Ramos (cell line): ENCODE measurements at regions not wholly inside any gene's neighbourhood (a gene's known extent, or its start where the extent isn't known, plus 50 kb on each side); places are given as distances from the start of the nearest gene placed in this dataset.
"Not testable (repeated sequence)": the region's sequence is repeated elsewhere in the genome, so short reads cannot be mapped to it uniquely, and the experiment has no call there.

ENCODE experiments used
- in situ Hi-C: fragments of 300-500 bp; cut with MboI; formaldehyde crosslinking; loops from one replicate; pipeline ENCODE4 v1.14.3; 2022; ENCODE audit warnings: low sequenced_read_pairs; ENCODE audit not compliant: unreplicated experiment

DNA sequence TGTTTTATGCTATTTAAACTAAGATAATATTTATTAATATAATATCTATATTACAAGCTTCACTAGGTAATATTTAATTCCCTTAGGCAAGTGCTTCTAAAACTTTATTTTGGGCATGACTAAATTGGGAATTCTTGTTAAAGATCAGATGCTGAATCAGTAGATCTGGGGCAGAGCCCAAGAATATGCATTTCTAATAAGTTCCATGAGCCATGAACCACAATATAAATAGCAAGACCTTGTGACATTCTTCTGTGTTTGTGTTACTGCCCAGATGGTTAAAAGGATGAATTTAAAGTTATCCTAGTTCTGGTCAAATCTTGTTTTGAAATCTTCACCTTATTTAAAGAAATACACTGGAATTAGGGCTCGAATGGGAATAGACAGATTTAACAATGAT lies 258.4 kb upstream of the CACNA2D1 start:
- in situ Hi-C loops, result no loop called here

GRCh38 chr7:82700741-82701140 lies 257.2 kb upstream of the CACNA2D1 start:
- in situ Hi-C loops, result no loop called here

DNA sequence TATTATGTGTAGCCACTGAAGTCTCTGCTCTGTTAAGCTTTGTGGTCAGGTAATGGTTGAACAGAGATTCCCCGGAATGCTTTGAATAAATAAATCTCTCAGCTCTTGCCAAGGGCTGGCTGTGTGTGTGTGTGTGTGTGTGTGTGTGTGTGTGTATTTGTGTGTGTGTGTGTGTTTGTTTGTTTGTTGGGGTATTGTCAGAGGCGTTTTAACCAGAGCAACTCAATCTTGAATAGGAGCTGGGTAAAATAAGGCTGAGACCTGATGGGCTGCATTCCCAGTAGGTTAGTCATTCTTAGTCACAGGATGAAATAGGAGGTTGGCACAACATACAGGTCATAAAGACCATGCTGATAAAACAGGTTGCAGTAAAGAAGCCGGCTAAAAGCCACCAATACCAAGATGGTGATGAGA lies 256.2 kb upstream of the CACNA2D1 start:
- in situ Hi-C loops, result no loop called here

GRCh38 chr7:82697897-82698296 lies 254.3 kb upstream of the CACNA2D1 start:
- in situ Hi-C loops, result no loop called here

DNA sequence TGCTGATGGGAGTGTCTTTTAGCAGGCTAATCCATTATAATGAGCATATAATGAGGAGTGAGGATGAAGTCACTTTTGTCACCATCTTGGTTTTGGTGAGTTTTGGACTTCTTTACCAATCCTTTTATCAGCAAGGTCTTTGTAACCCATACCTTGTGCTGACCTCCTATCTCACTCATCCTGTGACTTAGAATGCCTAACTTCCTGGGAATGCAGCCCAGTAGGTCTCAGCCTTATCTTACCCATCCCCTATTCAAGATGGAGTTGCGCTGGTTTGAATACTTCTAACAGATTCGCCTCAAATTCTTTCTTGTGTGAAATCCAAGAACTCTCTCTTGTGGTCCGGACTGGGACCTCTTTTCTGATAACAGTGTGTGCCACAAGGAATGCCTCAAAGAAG lies 253.1 kb upstream of the CACNA2D1 start:
- in situ Hi-C loops, result no loop called here

DNA sequence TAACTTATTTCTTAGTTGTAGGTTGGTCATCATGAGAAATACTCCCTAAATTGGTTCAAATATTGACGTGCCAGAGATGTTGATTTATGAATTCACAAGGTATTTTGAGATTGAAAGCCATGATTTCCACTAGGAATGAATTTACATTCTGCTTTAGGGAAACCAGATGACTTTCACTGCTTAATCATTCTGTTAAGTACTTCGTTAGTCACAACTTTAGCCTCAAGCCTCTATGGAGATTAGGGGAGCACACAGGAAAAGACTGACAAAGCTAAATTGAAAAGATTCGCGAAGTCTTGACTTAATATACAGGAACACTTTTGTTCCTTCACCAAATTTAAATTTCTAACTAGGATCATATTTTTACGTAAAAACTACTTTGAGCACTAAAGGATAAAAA lies 250.4 kb upstream of the CACNA2D1 start:
- in situ Hi-C loops, result no loop called here

- in situ Hi-C loops, result no loop called here
Observed at GRCh38 chr7:82690929-82691328, 247.4 kb upstream of the CACNA2D1 start.

GRCh38 chr7:82685214-82685613 lies 241.6 kb upstream of the CACNA2D1 start:
- in situ Hi-C loops, result no loop called here

DNA sequence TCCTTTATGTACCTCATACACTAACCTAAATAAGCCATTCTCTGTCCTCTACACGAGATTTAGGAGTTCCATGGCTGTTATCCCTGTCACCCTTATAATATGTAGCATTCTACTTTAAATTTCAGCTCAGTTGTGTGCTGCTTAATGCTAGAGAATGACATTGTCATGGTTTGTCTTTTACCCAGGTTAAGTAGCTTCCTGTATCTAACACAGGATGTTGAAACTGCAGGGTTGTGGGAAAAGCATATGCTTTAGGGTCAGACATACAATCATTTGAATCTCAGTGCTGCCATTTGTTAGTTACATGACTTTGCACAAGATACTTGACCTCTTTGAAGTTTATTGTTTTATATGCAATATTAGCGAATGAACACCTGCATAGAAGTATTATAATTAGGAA lies 235.1 kb upstream of the CACNA2D1 start:
- in situ Hi-C loops, result no loop called here

- in situ Hi-C loops, result no loop called here
Observed at GRCh38 chr7:82678259-82678658, 234.7 kb upstream of the CACNA2D1 start.

- in situ Hi-C loops, result no loop called here
Observed at GRCh38 chr7:82677493-82677892, 233.9 kb upstream of the CACNA2D1 start.

DNA sequence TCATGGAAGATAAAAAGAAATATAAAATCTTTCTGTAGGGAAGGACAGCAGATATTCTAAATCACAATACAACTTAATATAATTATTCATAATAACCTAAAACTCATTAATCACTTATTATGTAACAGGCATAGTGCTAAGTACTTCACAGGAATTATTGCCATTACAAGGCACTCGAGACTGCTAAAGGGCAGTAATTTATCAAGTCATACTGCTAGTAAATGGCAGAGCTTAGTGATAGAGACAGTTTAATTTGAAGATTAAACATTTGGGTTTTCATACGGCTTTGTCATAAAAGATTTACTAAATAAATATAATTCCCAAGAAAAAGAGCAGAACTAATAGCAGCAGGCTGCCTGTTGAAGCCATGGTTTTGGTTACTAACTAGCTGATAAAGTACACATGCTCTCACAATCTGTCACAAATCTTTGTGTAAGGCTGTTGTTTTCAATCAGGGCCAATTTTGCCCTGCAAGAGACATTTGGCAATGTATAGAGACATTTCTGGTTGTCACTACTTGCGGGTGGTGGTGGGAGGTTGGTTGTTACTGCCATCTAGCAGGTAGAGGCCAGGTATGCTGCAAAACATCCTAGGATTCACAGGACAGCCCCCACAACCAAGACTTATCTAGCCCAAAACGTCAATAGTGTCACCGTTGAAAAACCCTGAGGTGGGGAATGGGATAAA lies 233.3 kb upstream of the CACNA2D1 start:
- in situ Hi-C loops, result no loop called here

DNA sequence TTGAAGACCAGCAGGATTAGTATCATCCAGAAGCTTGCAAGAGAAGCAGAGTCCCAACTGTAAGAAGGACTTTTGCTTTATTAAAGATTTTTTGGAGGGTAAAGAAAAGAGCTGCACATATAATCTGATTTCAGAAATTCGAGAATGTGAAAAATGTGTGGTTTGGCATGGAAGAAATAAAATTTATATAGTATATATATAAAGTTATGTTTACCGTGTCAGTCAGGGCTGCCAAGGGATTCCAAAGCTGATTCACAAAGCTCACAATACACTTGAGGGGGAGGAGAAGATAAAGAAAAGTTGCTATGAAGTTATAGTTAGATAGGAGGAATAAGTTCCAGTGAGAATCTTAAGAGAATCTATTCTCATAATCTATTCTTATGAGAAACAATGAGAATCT lies 231.8 kb upstream of the CACNA2D1 start:
- in situ Hi-C loops, result no loop called here

DNA sequence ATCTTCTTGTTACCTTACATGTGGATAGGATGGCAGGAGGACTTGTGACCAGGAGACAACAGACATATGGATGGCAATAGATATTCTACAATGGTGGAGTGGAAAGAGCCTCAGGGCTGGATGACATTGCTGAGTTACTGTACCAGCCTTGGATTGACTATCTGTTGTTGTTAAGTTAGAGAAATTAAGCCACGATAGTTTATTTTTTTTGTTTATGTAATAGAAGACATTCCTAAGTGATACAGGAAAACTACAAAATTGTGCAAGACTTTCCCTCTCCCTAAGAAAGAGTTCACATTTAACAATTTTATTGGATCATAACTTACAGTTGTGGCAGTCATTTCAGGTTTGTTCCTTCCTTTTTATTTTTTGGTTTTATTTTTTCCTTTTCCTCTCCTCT lies 230.7 kb upstream of the CACNA2D1 start:
- in situ Hi-C loops, result no loop called here

DNA sequence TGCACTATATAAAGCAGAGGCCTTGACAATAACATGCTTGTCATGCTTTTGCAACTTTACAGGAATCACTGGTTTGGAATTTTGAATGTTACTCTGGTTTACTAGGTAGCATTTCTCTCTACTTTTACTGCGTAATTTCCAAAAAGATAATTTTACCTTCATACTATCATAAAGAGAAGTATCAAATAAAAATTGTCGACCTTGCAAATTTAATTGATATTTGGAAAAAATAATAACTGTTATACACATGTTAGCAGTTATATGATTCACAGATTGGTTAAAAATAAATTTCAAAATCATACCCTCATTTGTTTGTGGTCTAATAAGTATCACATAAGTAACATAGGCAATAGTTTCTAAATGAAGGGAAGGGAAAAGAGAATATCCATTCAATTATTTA lies 228.5 kb upstream of the CACNA2D1 start:
- in situ Hi-C loops, result no loop called here

DNA sequence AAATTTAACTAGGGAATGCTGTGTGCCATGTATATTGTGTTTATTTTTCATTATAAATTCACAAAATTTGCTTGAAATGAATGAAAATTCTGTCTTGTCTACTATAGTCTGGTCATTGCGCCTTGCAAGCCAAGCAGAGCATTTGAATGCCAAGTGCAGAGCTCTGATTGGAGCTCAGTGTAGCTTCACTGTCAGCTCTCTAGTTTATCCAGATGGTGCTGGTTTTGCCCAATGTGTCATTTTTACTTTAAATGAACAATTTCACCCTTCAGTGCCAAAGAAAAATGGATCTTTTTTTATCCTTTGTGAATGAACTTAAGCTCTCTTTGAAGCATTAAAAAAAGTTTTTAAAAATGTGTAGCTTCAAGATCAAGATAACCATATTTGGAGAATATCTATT lies 225.6 kb upstream of the CACNA2D1 start:
- in situ Hi-C loops, result no loop called here

- in situ Hi-C loops, result no loop called here
Observed at GRCh38 chr7:82668676-82669075, 225.1 kb upstream of the CACNA2D1 start.

DNA sequence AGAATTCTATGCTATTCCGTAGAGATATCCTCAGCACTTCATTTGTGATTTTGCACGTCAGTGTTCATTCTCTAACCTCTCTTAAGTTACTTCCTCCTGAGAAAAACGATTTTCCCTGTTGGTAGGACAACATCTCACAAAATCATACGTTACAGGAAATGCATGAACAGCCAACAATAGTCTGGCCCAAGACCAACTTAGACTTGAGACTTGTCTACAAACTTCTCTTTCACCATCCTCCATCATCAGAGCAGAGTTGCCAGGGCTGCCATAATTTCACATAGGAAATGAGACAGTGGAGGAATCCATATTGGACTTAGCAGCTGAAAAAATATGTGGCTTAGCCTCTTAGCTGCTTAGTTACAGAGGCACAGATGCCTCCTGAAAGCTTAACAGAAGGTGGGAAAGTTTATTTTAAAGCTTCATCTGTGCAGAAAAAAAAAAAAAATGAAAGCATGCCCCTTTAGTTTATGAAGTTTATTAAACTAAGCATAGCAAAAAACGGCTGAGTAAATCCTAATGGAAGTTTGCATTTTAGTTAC lies 222.5 kb upstream of the CACNA2D1 start:
- in situ Hi-C loops, result no loop called here

DNA sequence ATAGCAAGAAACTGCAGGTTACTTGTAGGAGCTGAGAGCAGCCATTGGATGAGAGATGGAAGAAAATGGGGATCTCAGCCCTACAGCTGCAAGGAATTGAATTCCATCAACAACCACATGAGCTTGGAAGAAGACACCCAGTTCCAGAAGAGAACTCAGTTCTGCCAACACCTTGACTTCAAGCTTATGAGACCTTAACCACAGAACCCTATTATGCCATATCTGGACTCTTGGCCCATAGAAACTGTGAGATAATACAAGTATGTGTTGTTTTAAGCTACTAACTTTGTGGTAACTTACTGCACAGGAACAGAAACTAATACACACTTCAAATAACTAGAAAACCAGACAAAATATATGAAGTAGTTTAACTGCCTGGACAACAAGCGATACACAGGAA lies 212.4 kb upstream of the CACNA2D1 start:
- in situ Hi-C loops, result no loop called here

- in situ Hi-C loops, result not testable (repeated sequence)
Observed at GRCh38 chr7:82650095-82650494, 206.5 kb upstream of the CACNA2D1 start.

GRCh38 chr7:82633592-82633991 lies 190.0 kb upstream of the CACNA2D1 start:
- in situ Hi-C loops, result no loop called here

GRCh38 chr7:82631998-82632397 lies 188.4 kb upstream of the CACNA2D1 start:
- in situ Hi-C loops, result no loop called here
